Ovary (tissue), 3 donors: ENCODE measurements at regions not wholly inside any gene's neighbourhood (a gene's known extent, or its start where the extent isn't known, plus 50 kb on each side); places are given as distances from the start of the nearest gene placed in this dataset.

Experiments
- CTCF ChIP-seq, 3 donors: fragments of 450-650 bp in 2 of 3; fragments of 200-600 bp in 1 of 3; IDR thresholded peaks; one replicate each; pipeline versions ENCODE4 v1.5.1 to v1.8.0; 2016 to 2022; ENCODE audit warnings: antibody characterized with exemption in 3 of 3, mild to moderate bottlenecking in 1 of 3
- POLR2A ChIP-seq: fragments of 450-650 bp; IDR thresholded peaks from one replicate; pipeline ENCODE4 v1.6.1; 2017; ENCODE audit warnings: antibody characterized with exemption, mild to moderate bottlenecking, moderate library complexity
- donor health status: DM: no; HTN: no; CAD: no.

DNA sequence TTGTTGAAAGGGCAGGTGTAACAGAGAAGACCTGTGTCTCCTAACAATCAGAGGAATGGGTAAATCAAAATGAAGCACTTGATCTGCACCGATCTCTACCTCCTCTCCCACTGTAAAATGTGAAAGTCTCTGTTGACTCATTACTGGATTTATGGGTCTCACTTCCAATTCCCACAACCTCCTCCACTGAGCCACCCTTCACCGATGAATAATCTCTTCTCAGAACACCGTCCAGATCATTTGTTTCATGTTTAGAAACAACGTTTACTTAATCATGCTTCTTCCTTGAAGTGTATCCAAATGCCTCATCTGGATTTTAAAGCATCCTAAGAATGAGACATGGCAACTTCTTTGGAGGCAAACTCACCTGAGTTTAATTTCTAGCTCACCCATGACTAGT lies 643.6 kb downstream of the ETS1 start:
- TF ChIP-seq CTCF (IDR thresholded peaks at IDR 0.05): no peak
- TF ChIP-seq POLR2A: no peak
